HFFc6 (cell line): ENCODE measurements at regions not wholly inside any gene's neighbourhood (a gene's known extent, or its start where the extent isn't known, plus 50 kb on each side); places are given as distances from the start of the nearest gene placed in this dataset.

Source experiments
- DNase-seq: peaks from one replicate; pipeline ENCODE4 v3.0.0-alpha.2; 2018
- H3K27ac Mint-ChIP-seq: 2 replicates; pipeline ENCODE4 v1.8.0; 2020; ENCODE audit warnings: mild to moderate bottlenecking, mixed read lengths
- H3K27me3 Mint-ChIP-seq: 2 replicates; pipeline ENCODE4 v1.8.0; 2021; ENCODE audit warnings: mild to moderate bottlenecking, moderate library complexity, mixed read lengths; ENCODE audit not compliant: insufficient read depth
- H3K36me3 Mint-ChIP-seq: 2 replicates; pipeline ENCODE4 v1.8.0; 2021; ENCODE audit warnings: low read depth, mixed read lengths
- H3K4me1 Mint-ChIP-seq: 2 replicates; pipeline ENCODE4 v1.8.0; 2020; ENCODE audit warnings: low read depth, mixed read lengths
- H3K4me3 Mint-ChIP-seq: 2 replicates; pipeline ENCODE4 v1.8.0; 2020; ENCODE audit warnings: mild to moderate bottlenecking, moderate library complexity, mixed read lengths
- H3K9me3 Mint-ChIP-seq: 2 replicates; pipeline ENCODE4 v1.8.0; 2020; ENCODE audit warnings: mild to moderate bottlenecking, mixed read lengths
- TF ChIP-seq, protein P1 (sequence below): fragments of 200-600 bp; sonication (generic); IDR thresholded peaks from 2 replicates; pipeline ENCODE4 v1.5.0; 2021; ENCODE audit warnings: antibody characterized with exemption, mild to moderate bottlenecking

GRCh38 chr6:90715093-90715655 is 128.3 kb upstream of the MAP3K7 start:
- Mint-ChIP-seq H3K4me1 (no peaks in the 10 kb centered on the region), H3K27me3 (no peaks in the 10 kb centered on the region), H3K36me3 (no peaks in the 10 kb centered on the region), H3K9me3 (peaks cover 8% of the 10 kb centered on the region), H3K4me3 (no peak overlapping the region), H3K27ac (no peak overlapping the region)
- TF ChIP-seq, protein P1, sequence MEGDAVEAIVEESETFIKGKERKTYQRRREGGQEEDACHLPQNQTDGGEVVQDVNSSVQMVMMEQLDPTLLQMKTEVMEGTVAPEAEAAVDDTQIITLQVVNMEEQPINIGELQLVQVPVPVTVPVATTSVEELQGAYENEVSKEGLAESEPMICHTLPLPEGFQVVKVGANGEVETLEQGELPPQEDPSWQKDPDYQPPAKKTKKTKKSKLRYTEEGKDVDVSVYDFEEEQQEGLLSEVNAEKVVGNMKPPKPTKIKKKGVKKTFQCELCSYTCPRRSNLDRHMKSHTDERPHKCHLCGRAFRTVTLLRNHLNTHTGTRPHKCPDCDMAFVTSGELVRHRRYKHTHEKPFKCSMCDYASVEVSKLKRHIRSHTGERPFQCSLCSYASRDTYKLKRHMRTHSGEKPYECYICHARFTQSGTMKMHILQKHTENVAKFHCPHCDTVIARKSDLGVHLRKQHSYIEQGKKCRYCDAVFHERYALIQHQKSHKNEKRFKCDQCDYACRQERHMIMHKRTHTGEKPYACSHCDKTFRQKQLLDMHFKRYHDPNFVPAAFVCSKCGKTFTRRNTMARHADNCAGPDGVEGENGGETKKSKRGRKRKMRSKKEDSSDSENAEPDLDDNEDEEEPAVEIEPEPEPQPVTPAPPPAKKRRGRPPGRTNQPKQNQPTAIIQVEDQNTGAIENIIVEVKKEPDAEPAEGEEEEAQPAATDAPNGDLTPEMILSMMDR = no peak
- no peak for DNase-seq

GRCh38 chr6:90714319-90714718 is 127.4 kb upstream of the MAP3K7 start:
- peaks cover 5% of the 10 kb centered on the region for H3K9me3 Mint-ChIP-seq

DNA sequence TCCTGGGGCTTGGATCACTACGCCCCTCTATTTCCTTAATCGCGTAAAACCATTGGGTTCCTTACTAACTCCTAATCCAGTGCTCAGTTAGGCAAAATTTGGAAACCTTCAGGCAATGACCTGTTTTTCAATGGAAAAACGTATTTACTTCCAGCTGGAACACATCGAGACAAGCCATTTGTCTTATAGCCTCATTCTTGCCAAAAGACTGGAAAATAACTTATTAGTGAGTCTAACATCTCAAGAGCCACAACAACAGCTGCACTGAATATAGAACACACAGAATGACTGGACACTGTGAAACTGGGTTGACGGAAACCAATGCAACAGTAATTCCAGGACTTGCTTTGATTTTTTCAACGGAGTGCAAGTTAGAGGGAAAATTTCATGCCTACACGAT is 125.2 kb upstream of the MAP3K7 start:
- no peaks in the 10 kb centered on the region for H3K4me1 Mint-ChIP-seq
- H3K9me3 Mint-ChIP-seq = peaks cover 10% of the 10 kb centered on the region
- TF ChIP-seq, protein P1 = no peak
- H3K4me3 Mint-ChIP-seq = no peak overlapping the region
- no peaks in the 10 kb centered on the region for H3K36me3 Mint-ChIP-seq
- DNase-seq = no peak
- H3K27ac Mint-ChIP-seq = no peak overlapping the region
- H3K27me3 Mint-ChIP-seq = no peaks in the 10 kb centered on the region

More at GRCh38 chr6:90714319-90714718, 127.4 kb upstream of the MAP3K7 start:
- Mint-ChIP-seq H3K4me3 (no peak overlapping the region), H3K36me3 (no peaks in the 10 kb centered on the region), H3K4me1 (no peaks in the 10 kb centered on the region), H3K27ac (no peak overlapping the region), H3K27me3 (no peaks in the 10 kb centered on the region)
- DNase-seq = no peak
- TF ChIP-seq, protein P1 = no peak

DNA sequence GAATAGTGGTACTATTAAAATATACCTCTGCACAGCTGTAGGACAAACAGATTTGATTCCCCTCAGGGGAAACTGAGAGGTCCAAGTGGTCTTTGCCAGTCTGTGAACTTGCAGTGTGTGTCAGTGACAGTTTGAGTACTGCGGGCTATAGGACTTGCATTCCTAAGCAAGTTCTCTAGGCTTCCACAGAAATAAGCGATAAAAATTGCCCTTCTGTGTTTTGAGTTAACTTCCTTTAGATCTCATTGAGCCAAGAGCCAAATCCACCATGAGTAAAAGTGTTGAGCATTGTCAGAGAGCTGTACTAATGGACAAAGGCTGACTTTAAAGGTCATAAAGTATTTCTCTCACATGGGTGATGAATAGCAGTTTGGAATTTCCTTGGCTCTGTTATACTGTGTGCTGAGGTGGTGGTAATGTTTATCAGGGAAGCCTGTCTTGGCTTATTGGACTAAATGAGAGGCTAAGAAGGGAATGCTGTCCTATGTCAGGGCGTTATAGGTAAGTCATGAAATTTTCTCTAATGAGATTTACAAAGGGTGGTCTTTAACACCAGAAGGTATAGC is 122.6 kb upstream of the MAP3K7 start:
- no peaks in the 10 kb centered on the region for H3K27me3 Mint-ChIP-seq
- H3K27ac Mint-ChIP-seq = no peak overlapping the region
- no peak overlapping the region for H3K4me3 Mint-ChIP-seq

GRCh38 chr6:90708206-90708737 is 121.4 kb upstream of the MAP3K7 start:
- peaks cover 10% of the 10 kb centered on the region for H3K9me3 Mint-ChIP-seq
- TF ChIP-seq, protein P1 = no peak
- H3K36me3 Mint-ChIP-seq = no peaks in the 10 kb centered on the region
- no peak for DNase-seq
- H3K27ac Mint-ChIP-seq = no peak overlapping the region
- no peak overlapping the region for H3K4me3 Mint-ChIP-seq
- no peaks in the 10 kb centered on the region for H3K4me1 Mint-ChIP-seq
- no peaks in the 10 kb centered on the region for H3K27me3 Mint-ChIP-seq

More for the DNA sequence above, 122.6 kb upstream of the MAP3K7 start:
- Mint-ChIP-seq H3K9me3 (peaks cover 10% of the 10 kb centered on the region), H3K36me3 (no peaks in the 10 kb centered on the region), H3K4me1 (no peaks in the 10 kb centered on the region)
- TF ChIP-seq, protein P1 = no peak
- DNase-seq = no peak
